HCT116 (cell line): ENCODE measurements at regions not wholly inside any gene's neighbourhood (a gene's known extent, or its start where the extent isn't known, plus 50 kb on each side); places are given as distances from the start of the nearest gene placed in this dataset.

Source experiments
- ATAC-seq: fragments of 200-7000 bp; cut with Tn5 transposase; 2 replicates; pipeline ENCODE4 v1.9.1; 2020; ENCODE audit warnings: mild to moderate bottlenecking, moderate library complexity
- BruUV-seq: library from RNA; stranded (reverse); fragments of 400-500 nt; replicated peaks from 2 replicates; lab custom pipeline; 2021; lab: Mats Ljungman, UMichigan
- CTCF ChIA-PET: fragments of 300-600 bp; sonication (Branson Sonifier 250); formaldehyde crosslinking; loops from one replicate; lab custom pipeline; 2021; ENCODE audit warnings: antibody characterized with exemption; lab: Charles Lee
- POLR2A ChIA-PET: fragments of 300-600, 350-600 bp; sonication (Branson Sonifier 250); formaldehyde crosslinking; loops from one replicate; lab custom pipeline; 2021; ENCODE audit warnings: antibody characterized with exemption; lab: Charles Lee
- RAD21 ChIA-PET, 2 experiments: fragments of 300-600 bp; sonication (Branson Sonifier 250); formaldehyde crosslinking; loops; one replicate each; lab custom pipeline; 2023; ENCODE audit warnings: low total read pairs in 2 of 2; ENCODE audit not compliant: uncharacterized antibody in 2 of 2, unreplicated experiment in 2 of 2, low non-redundant PET in 1 of 2; lab: Charles Lee
- DNase-seq: peaks from one replicate; pipeline ENCODE4 v3.0.0-alpha.2; 2010; ENCODE audit warnings: low read depth, low spot score
- H2AFZ ChIP-seq: fragments of 200-600 bp; shearing (Covaris generic), sonication (generic); 2 replicates; pipeline ENCODE4 v1.6.1; 2017; ENCODE audit warnings: low read depth, mixed run types, mixed read lengths, antibody characterized with exemption, low read length; ENCODE audit not compliant: poor library complexity, severe bottlenecking
- H3K27ac ChIP-seq: 2 replicates; pipeline ENCODE4 v1.5.1; 2012; ENCODE audit warnings: low read depth, low read length
- H3K27me3 ChIP-seq: fragments of 200-600 bp; sonication (generic); 2 replicates; pipeline ENCODE4 v1.6.1; 2016; ENCODE audit warnings: mixed run types, low read length, mixed read lengths; ENCODE audit not compliant: insufficient read depth
- H3K36me3 ChIP-seq, 2 experiments: fragments of 200-500 bp in 1 of 2; fragments of 200-600 bp in 1 of 2; sonication (Bioruptor generic) in 1 of 2; sonication (generic) in 1 of 2; 2 replicates each; pipeline versions ENCODE4 v1.5.1 to v1.6.1; 2014 to 2016; ENCODE audit warnings: low read length in 2 of 2, inconsistent platforms in 1 of 2, mixed read lengths in 1 of 2, mixed run types in 1 of 2; ENCODE audit not compliant: insufficient read depth in 2 of 2, control insufficient read depth in 1 of 2
- H3K4me1 ChIP-seq, 2 experiments: fragments of 200-600 bp in 1 of 2; sonication (generic) in 1 of 2; 2 replicates each; pipeline versions ENCODE4 v1.5.1 to v1.6.1; 2012 to 2017; ENCODE audit warnings: low read length in 2 of 2, inconsistent platforms in 1 of 2, mild to moderate bottlenecking in 1 of 2, mixed read lengths in 1 of 2, mixed run types in 1 of 2, moderate library complexity in 1 of 2; ENCODE audit not compliant: insufficient read depth in 2 of 2, control insufficient read depth in 1 of 2
- H3K4me2 ChIP-seq: fragments of 200-600 bp; sonication (generic); 2 replicates; pipeline ENCODE4 v1.6.1; 2017; ENCODE audit warnings: mixed run types, low read length, mixed read lengths
- H3K4me3 ChIP-seq, 2 experiments: fragments of 200-600 bp in 1 of 2; sonication (generic) in 1 of 2; replicated peaks in 1 of 2; 2 replicates each; pipeline ENCODE4 v1.5.1; 2011 to 2016; ENCODE audit warnings: low read length in 2 of 2, control low read depth in 1 of 2, low read depth in 1 of 2, mild to moderate bottlenecking in 1 of 2, mixed read lengths in 1 of 2, mixed run types in 1 of 2
- H3K79me2 ChIP-seq: fragments of 200-600 bp; sonication (generic); 2 replicates; pipeline ENCODE4 v1.6.1; 2017; ENCODE audit warnings: mild to moderate bottlenecking, mixed run types, low read length, moderate library complexity, mixed read lengths; ENCODE audit not compliant: insufficient read depth
- H3K9ac ChIP-seq: fragments of 200-600 bp; sonication (generic); 2 replicates; pipeline ENCODE4 v1.6.1; 2016; ENCODE audit warnings: low read length, mixed read lengths
- H3K9me2 ChIP-seq: fragments of 200-600 bp; sonication (generic), shearing (Covaris generic); 2 replicates; pipeline ENCODE4 v1.6.1; 2017; ENCODE audit warnings: mixed run types, mild to moderate bottlenecking, moderate library complexity; ENCODE audit not compliant: insufficient read depth
- H3K9me3 ChIP-seq, 2 experiments: fragments of 200-500 bp in 1 of 2; fragments of 200-600 bp in 1 of 2; sonication (Bioruptor generic) in 1 of 2; sonication (generic) in 1 of 2; 2 replicates each; pipeline ENCODE4 v1.6.1; 2014 to 2017; ENCODE audit warnings: low read length in 2 of 2, mixed read lengths in 2 of 2, inconsistent platforms in 1 of 2, low read depth in 1 of 2, mild to moderate bottlenecking in 1 of 2, mixed run types in 1 of 2, moderate library complexity in 1 of 2; ENCODE audit not compliant: control insufficient read depth in 1 of 2, insufficient read depth in 1 of 2
- H4K20me1 ChIP-seq: fragments of 200-600 bp; sonication (generic), shearing (Covaris generic); 2 replicates; pipeline ENCODE4 v1.6.1; 2017; ENCODE audit warnings: mixed run types, mild to moderate bottlenecking, moderate library complexity; ENCODE audit not compliant: insufficient read depth
- CEBPB ChIP-seq: IDR thresholded peaks from 2 replicates; pipeline ENCODE4 v1.6.1; 2012; ENCODE audit warnings: low read depth
- CTCF ChIP-seq, 3 experiments: fragments of 200-600 bp in 1 of 3; sonication (generic) in 1 of 3; IDR thresholded peaks in 2 of 3; conservative IDR thresholded peaks in 1 of 3; 2 replicates each; pipeline ENCODE4 v1.5.1; 2012 to 2017; ENCODE audit warnings: low read depth in 2 of 3, low read length in 2 of 3, antibody characterized with exemption in 1 of 3, borderline replicate concordance in 1 of 3, control low read depth in 1 of 3, mild to moderate bottlenecking in 1 of 3, mixed read lengths in 1 of 3, mixed run types in 1 of 3, moderate library complexity in 1 of 3; ENCODE audit not compliant: insufficient read depth in 1 of 3
- ELF1 ChIP-seq: IDR thresholded peaks from 2 replicates; pipeline ENCODE4 v1.6.1; 2012; ENCODE audit warnings: low read depth, borderline replicate concordance
- FOSL1 ChIP-seq: IDR thresholded peaks from 2 replicates; pipeline ENCODE4 v1.6.1; 2012; ENCODE audit warnings: low read depth
- MAX ChIP-seq: IDR thresholded peaks from 2 replicates; pipeline ENCODE4 v1.6.1; 2012
- SIN3A ChIP-seq: IDR thresholded peaks from 2 replicates; pipeline ENCODE4 v1.6.1; 2012; ENCODE audit warnings: low read depth
- SP1 ChIP-seq: IDR thresholded peaks from 2 replicates; pipeline ENCODE4 v1.6.1; 2012; ENCODE audit warnings: low read depth
- TCF7L2 ChIP-seq: IDR thresholded peaks from 2 replicates; pipeline ENCODE4 v1.7.0; 2011; ENCODE audit warnings: borderline replicate concordance, inconsistent platforms; ENCODE audit not compliant: insufficient read depth, insufficient read length; ENCODE audit errors: extremely low read depth
- ZFX ChIP-seq: fragments of 450-650 bp; IDR thresholded peaks from 2 replicates; pipeline ENCODE4 v1.6.1; 2017
- ZNF274 ChIP-seq: fragments of 200-500 bp; sonication (Bioruptor generic); IDR thresholded peaks from 2 replicates; pipeline ENCODE4 v1.6.1; 2014; ENCODE audit warnings: mild to moderate bottlenecking, low read depth, low read length, inconsistent platforms
- intact Hi-C: fragments of 100-400 bp; cut with micrococcal nuclease; formaldehyde crosslinking; loops from 2 replicates; pipeline ENCODE4 v1.10.0; 2022
- TF ChIP-seq, protein P1 (sequence below): IDR thresholded peaks from 2 replicates; pipeline ENCODE4 v1.6.1; 2012; ENCODE audit warnings: low read depth

GRCh38 chr15:81895723-81896122, 150.1 kb downstream of the MEX3B start:
- no peak for ATAC-seq
- Histone ChIP-seq H3K9me3 (no peaks in the 10 kb centered on the region), H3K36me3 (no peaks in the 10 kb centered on the region), H3K27me3 (peaks cover 26% of the 10 kb centered on the region), H3K27ac (no peak overlapping the region), H3K9ac (no peak overlapping the region), H3K4me3 (no peak overlapping the region), H4K20me1 (no peaks in the 10 kb centered on the region), H3K4me2 (no peak overlapping the region), H2AFZ (no peak overlapping the region), H3K4me1 (no peaks in the 10 kb centered on the region), H3K79me2 (no peaks in the 10 kb centered on the region), H3K9me2 (no peaks in the 10 kb centered on the region)
- ChIA-PET CTCF (no interaction called here), POLR2A (no interaction called here), RAD21 (no interaction called here)
- no TSS peak for BruUV-seq
- intact Hi-C loops = no loop called here
- TF ChIP-seq ZFX = no peak
- TF ChIP-seq CEBPB = no peak
- TF ChIP-seq SIN3A = no peak
- no peak for TF ChIP-seq FOSL1
- no peak for TF ChIP-seq ELF1
- TF ChIP-seq CTCF (IDR thresholded peaks at IDR 0.05 in 2 of 3, conservative IDR thresholded peaks at IDR 0.05 in 1 of 3; ENCODE audit: borderline replicate concordance in 1 of 3, insufficient read depth in 1 of 3, low read depth in 2 of 3, low read length in 2 of 3) = no peak
- TF ChIP-seq TCF7L2 = no peak
- TF ChIP-seq ZNF274 = no peak
- no peak for TF ChIP-seq SP1
- TF ChIP-seq, protein P1, sequence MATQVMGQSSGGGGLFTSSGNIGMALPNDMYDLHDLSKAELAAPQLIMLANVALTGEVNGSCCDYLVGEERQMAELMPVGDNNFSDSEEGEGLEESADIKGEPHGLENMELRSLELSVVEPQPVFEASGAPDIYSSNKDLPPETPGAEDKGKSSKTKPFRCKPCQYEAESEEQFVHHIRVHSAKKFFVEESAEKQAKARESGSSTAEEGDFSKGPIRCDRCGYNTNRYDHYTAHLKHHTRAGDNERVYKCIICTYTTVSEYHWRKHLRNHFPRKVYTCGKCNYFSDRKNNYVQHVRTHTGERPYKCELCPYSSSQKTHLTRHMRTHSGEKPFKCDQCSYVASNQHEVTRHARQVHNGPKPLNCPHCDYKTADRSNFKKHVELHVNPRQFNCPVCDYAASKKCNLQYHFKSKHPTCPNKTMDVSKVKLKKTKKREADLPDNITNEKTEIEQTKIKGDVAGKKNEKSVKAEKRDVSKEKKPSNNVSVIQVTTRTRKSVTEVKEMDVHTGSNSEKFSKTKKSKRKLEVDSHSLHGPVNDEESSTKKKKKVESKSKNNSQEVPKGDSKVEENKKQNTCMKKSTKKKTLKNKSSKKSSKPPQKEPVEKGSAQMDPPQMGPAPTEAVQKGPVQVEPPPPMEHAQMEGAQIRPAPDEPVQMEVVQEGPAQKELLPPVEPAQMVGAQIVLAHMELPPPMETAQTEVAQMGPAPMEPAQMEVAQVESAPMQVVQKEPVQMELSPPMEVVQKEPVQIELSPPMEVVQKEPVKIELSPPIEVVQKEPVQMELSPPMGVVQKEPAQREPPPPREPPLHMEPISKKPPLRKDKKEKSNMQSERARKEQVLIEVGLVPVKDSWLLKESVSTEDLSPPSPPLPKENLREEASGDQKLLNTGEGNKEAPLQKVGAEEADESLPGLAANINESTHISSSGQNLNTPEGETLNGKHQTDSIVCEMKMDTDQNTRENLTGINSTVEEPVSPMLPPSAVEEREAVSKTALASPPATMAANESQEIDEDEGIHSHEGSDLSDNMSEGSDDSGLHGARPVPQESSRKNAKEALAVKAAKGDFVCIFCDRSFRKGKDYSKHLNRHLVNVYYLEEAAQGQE = no peak
- TF ChIP-seq MAX = no peak
- DNase-seq = no peak
